OCI-M1 (cell line): ENCODE measurements at regions not wholly inside any gene's neighbourhood (a gene's known extent, or its start where the extent isn't known, plus 50 kb on each side); places are given as distances from the start of the nearest gene placed in this dataset.

ENCODE experiments used
- DNase-seq: peaks from one replicate; lab custom pipeline; 2025; lab: John Stamatoyannopoulos, UW

GRCh38 chr21:45338311-45339017 lies 50.8 kb upstream of the POFUT2 start:
- DNase-seq = no peak

- no peak for DNase-seq
These were observed 52.0 kb upstream of the POFUT2 start for GRCh38 chr21:45339421-45340402.

GRCh38 chr21:45340515-45340914 lies 52.8 kb upstream of the POFUT2 start:
- DNase-seq = no peak

- no peak for DNase-seq
These were observed 53.6 kb upstream of the POFUT2 start for GRCh38 chr21:45341261-45341660.

- no peak for DNase-seq
These were observed 54.1 kb upstream of the POFUT2 start for GRCh38 chr21:45341779-45342178.

- DNase-seq = no peak
These were observed 56.2 kb upstream of the POFUT2 start for GRCh38 chr21:45343891-45344290.

GRCh38 chr21:45344576-45344975 lies 56.9 kb upstream of the POFUT2 start:
- DNase-seq = no peak

GRCh38 chr21:45347048-45347711 lies 57.8 kb upstream of the COL18A1 start:
- DNase-seq = no peak

- no peak for DNase-seq
These were observed 57.1 kb upstream of the COL18A1 start for GRCh38 chr21:45347712-45348499.

GRCh38 chr21:45348591-45349327 lies 56.2 kb upstream of the COL18A1 start:
- no peak for DNase-seq

GRCh38 chr21:45350206-45350854 lies 54.6 kb upstream of the COL18A1 start:
- DNase-seq = no peak

GRCh38 chr21:45351061-45351460 lies 53.9 kb upstream of the COL18A1 start:
- DNase-seq = no peak

GRCh38 chr21:45351526-45352275 lies 53.3 kb upstream of the COL18A1 start:
- no peak for DNase-seq

GRCh38 chr21:45352621-45353139 lies 52.3 kb upstream of the COL18A1 start:
- DNase-seq = no peak

- DNase-seq = no peak
These were observed 51.8 kb upstream of the COL18A1 start for GRCh38 chr21:45353200-45353599.

- DNase-seq = peak; percentile 24
These were observed 50.0 kb upstream of the COL18A1 start for GRCh38 chr21:45354970-45355369.
